Neural progenitor cell (in vitro differentiated cells): ENCODE measurements at regions not wholly inside any gene's neighbourhood (a gene's known extent, or its start where the extent isn't known, plus 50 kb on each side); places are given as distances from the start of the nearest gene placed in this dataset.

Experiments used
- DNase-seq: peaks from one replicate; pipeline ENCODE4 v3.0.0-alpha.2; 2016; ENCODE audit warnings: low spot score
- H2AFZ ChIP-seq: fragments of 200-600 bp; sonication (generic); replicated peaks from 2 replicates; pipeline ENCODE4 v1.6.1; 2016; ENCODE audit warnings: antibody characterized with exemption
- H3F3A ChIP-seq: fragments of 200-600 bp; sonication (generic); 2 replicates; pipeline ENCODE4 v1.6.1; 2016; ENCODE audit warnings: antibody characterized with exemption, low read depth
- H3K27ac ChIP-seq: fragments of 200-600 bp; sonication (generic); 2 replicates; pipeline ENCODE4 v1.5.1; 2016; ENCODE audit warnings: mild to moderate bottlenecking
- H3K27me3 ChIP-seq: fragments of 200-600 bp; sonication (generic); 2 replicates; pipeline ENCODE4 v1.6.1; 2016; ENCODE audit warnings: mild to moderate bottlenecking, moderate library complexity
- H3K36me3 ChIP-seq: fragments of 200-600 bp; sonication (generic); 2 replicates; pipeline ENCODE4 v1.5.1; 2016
- H3K4me1 ChIP-seq: fragments of 200-600 bp; sonication (generic); 2 replicates; pipeline ENCODE4 v1.6.1; 2016; ENCODE audit warnings: mixed run types
- H3K4me2 ChIP-seq: fragments of 200-600 bp; sonication (generic); 2 replicates; pipeline ENCODE4 v1.6.1; 2016
- H3K4me3 ChIP-seq: fragments of 200-600 bp; sonication (generic); 2 replicates; pipeline ENCODE4 v1.5.1; 2016
- H3K79me2 ChIP-seq: fragments of 200-600 bp; sonication (generic); 2 replicates; pipeline ENCODE4 v1.6.1; 2016; ENCODE audit warnings: low read depth
- H3K9ac ChIP-seq: fragments of 200-600 bp; sonication (generic); 2 replicates; pipeline ENCODE4 v1.6.1; 2016
- H3K9me3 ChIP-seq: fragments of 200-600 bp; sonication (generic); 2 replicates; pipeline ENCODE4 v1.5.1; 2016; ENCODE audit warnings: low read depth
- H4K20me1 ChIP-seq: fragments of 200-600 bp; sonication (generic); 2 replicates; pipeline ENCODE4 v1.6.1; 2016; ENCODE audit warnings: low read depth
- H3K27ac Mint-ChIP-seq: 3 replicates; pipeline ENCODE4 v1.8.0; 2021; ENCODE audit warnings: mixed read lengths
- H3K27me3 Mint-ChIP-seq: 2 replicates; pipeline ENCODE4 v1.8.0; 2022; ENCODE audit warnings: low read depth, mild to moderate bottlenecking, inconsistent platforms, moderate library complexity, mixed read lengths; ENCODE audit not compliant: insufficient read depth
- H3K36me3 Mint-ChIP-seq: 3 replicates; pipeline ENCODE4 v1.8.0; 2021; ENCODE audit warnings: mixed read lengths
- H3K4me1 Mint-ChIP-seq: 3 replicates; pipeline ENCODE4 v1.8.0; 2021; ENCODE audit warnings: mixed read lengths
- H3K4me3 Mint-ChIP-seq: 3 replicates; pipeline ENCODE4 v1.8.0; 2021; ENCODE audit warnings: mild to moderate bottlenecking, moderate library complexity, mixed read lengths
- H3K9me3 Mint-ChIP-seq: 3 replicates; pipeline ENCODE4 v1.8.0; 2020; ENCODE audit warnings: mixed read lengths
- CTCF ChIP-seq: fragments of 200-600 bp; sonication (generic); IDR thresholded peaks from 2 replicates; pipeline ENCODE4 v1.5.1; 2017; ENCODE audit warnings: antibody characterized with exemption, mild to moderate bottlenecking
- EZH2 ChIP-seq: fragments of 200-600 bp; sonication (generic); IDR thresholded peaks from 2 replicates; pipeline ENCODE4 v1.6.1; 2017; ENCODE audit warnings: antibody characterized with exemption, mild to moderate bottlenecking, moderate library complexity
- EZH2phosphoT487 ChIP-seq: fragments of 200-600 bp; sonication (generic); IDR thresholded peaks from 2 replicates; pipeline ENCODE4 v1.6.1; 2017; ENCODE audit warnings: antibody characterized with exemption

GRCh38 chr3:6091262-6091661 is 769.7 kb upstream of the GRM7 start:
- H3K79me2 ChIP-seq, result no peaks in the 10 kb centered on the region
- no peak overlapping the region for H2AFZ ChIP-seq
- no peaks in the 10 kb centered on the region for H3K36me3 Mint-ChIP-seq
- no peaks in the 10 kb centered on the region for H3K4me1 ChIP-seq
- no peaks in the 10 kb centered on the region for H3K27me3 ChIP-seq
- H4K20me1 ChIP-seq, result no peaks in the 10 kb centered on the region
- no peaks in the 10 kb centered on the region for H3K4me1 Mint-ChIP-seq
- TF ChIP-seq EZH2phosphoT487 (no peak), CTCF (no peak), EZH2 (no peak)
- no peak overlapping the region for H3K4me2 ChIP-seq
- no peak overlapping the region for H3K27ac ChIP-seq
- H3K9ac ChIP-seq, result no peak overlapping the region
- no peak overlapping the region for H3K27ac Mint-ChIP-seq
- no peak for DNase-seq
- H3K4me3 Mint-ChIP-seq, result no peak overlapping the region
- no peaks in the 10 kb centered on the region for H3K27me3 Mint-ChIP-seq
- H3K4me3 ChIP-seq, result no peak overlapping the region
- no peaks in the 10 kb centered on the region for H3K9me3 ChIP-seq
- H3F3A ChIP-seq, result no peaks in the 10 kb centered on the region
- no peaks in the 10 kb centered on the region for H3K9me3 Mint-ChIP-seq
- no peaks in the 10 kb centered on the region for H3K36me3 ChIP-seq

- H3K4me2 ChIP-seq, result no peak overlapping the region
- no peak overlapping the region for H3K4me3 Mint-ChIP-seq
- no peaks in the 10 kb centered on the region for H3K9me3 Mint-ChIP-seq
- H3K27ac Mint-ChIP-seq, result no peak overlapping the region
- no peaks in the 10 kb centered on the region for H3K36me3 Mint-ChIP-seq
- H3F3A ChIP-seq, result no peaks in the 10 kb centered on the region
- no peak overlapping the region for H3K27ac ChIP-seq
- no peaks in the 10 kb centered on the region for H4K20me1 ChIP-seq
- H3K4me1 Mint-ChIP-seq, result no peaks in the 10 kb centered on the region
- H3K4me1 ChIP-seq, result no peaks in the 10 kb centered on the region
- H3K79me2 ChIP-seq, result no peaks in the 10 kb centered on the region
- H3K9ac ChIP-seq, result no peak overlapping the region
- no peak for DNase-seq
- peaks cover 2% of the 10 kb centered on the region for H3K27me3 Mint-ChIP-seq
- no peaks in the 10 kb centered on the region for H3K27me3 ChIP-seq
- TF ChIP-seq CTCF, result no peak
- TF ChIP-seq EZH2phosphoT487, result no peak
- no peak for TF ChIP-seq EZH2
- H2AFZ ChIP-seq, result no peak overlapping the region
- H3K36me3 ChIP-seq, result no peaks in the 10 kb centered on the region
- H3K9me3 ChIP-seq, result no peaks in the 10 kb centered on the region
- no peak overlapping the region for H3K4me3 ChIP-seq
Observed at GRCh38 chr3:6095006-6095405, 765.9 kb upstream of the GRM7 start.

GRCh38 chr3:6097021-6097420 is 763.9 kb upstream of the GRM7 start:
- H3K4me3 Mint-ChIP-seq, result no peak overlapping the region
- H3K9ac ChIP-seq, result no peak overlapping the region
- H3K27ac ChIP-seq, result no peak overlapping the region
- no peak overlapping the region for H3K4me3 ChIP-seq
- TF ChIP-seq EZH2 (no peak), EZH2phosphoT487 (no peak)
- no peaks in the 10 kb centered on the region for H3K4me1 Mint-ChIP-seq
- no peaks in the 10 kb centered on the region for H3K36me3 Mint-ChIP-seq
- no peaks in the 10 kb centered on the region for H3F3A ChIP-seq
- peaks cover 2% of the 10 kb centered on the region for H3K27me3 Mint-ChIP-seq
- no peaks in the 10 kb centered on the region for H3K9me3 Mint-ChIP-seq
- no peak overlapping the region for H3K27ac Mint-ChIP-seq
- no peaks in the 10 kb centered on the region for H3K36me3 ChIP-seq
- H3K79me2 ChIP-seq, result no peaks in the 10 kb centered on the region
- no peak for DNase-seq
- no peak overlapping the region for H2AFZ ChIP-seq
- no peaks in the 10 kb centered on the region for H3K27me3 ChIP-seq
- no peaks in the 10 kb centered on the region for H4K20me1 ChIP-seq
- no peak overlapping the region for H3K4me2 ChIP-seq
- no peaks in the 10 kb centered on the region for H3K4me1 ChIP-seq
- no peaks in the 10 kb centered on the region for H3K9me3 ChIP-seq

- Histone ChIP-seq H3K79me2 (no peaks in the 10 kb centered on the region), H3K4me3 (no peak overlapping the region), H3K9ac (no peak overlapping the region), H3K9me3 (no peaks in the 10 kb centered on the region), H3F3A (no peaks in the 10 kb centered on the region), H3K4me1 (no peaks in the 10 kb centered on the region), H3K27me3 (no peaks in the 10 kb centered on the region), H2AFZ (no peak overlapping the region), H3K27ac (no peak overlapping the region), H4K20me1 (no peaks in the 10 kb centered on the region), H3K36me3 (no peaks in the 10 kb centered on the region), H3K4me2 (no peak overlapping the region)
- TF ChIP-seq CTCF, result no peak
- TF ChIP-seq EZH2, result no peak
- no peak for TF ChIP-seq EZH2phosphoT487
- Mint-ChIP-seq H3K4me1 (no peaks in the 10 kb centered on the region), H3K27ac (no peak overlapping the region), H3K4me3 (no peak overlapping the region), H3K9me3 (no peaks in the 10 kb centered on the region), H3K36me3 (no peaks in the 10 kb centered on the region), H3K27me3 (peaks cover 2% of the 10 kb centered on the region)
- no peak for DNase-seq
Observed at GRCh38 chr3:6097556-6097955, 763.4 kb upstream of the GRM7 start.
